MM.1S (cell line): ENCODE measurements at regions not wholly inside any gene's neighbourhood (a gene's known extent, or its start where the extent isn't known, plus 50 kb on each side); places are given as distances from the start of the nearest gene placed in this dataset.

Experiments
- CTCF ChIP-seq: fragments of 300-600 bp; sonication (generic); IDR thresholded peaks from 2 replicates; pipeline ENCODE4 v1.5.1; 2016; ENCODE audit warnings: antibody characterized with exemption, low read length, mixed read lengths
- EZH2 ChIP-seq: fragments of 300-600 bp; sonication (generic); optimal IDR thresholded peaks from 2 replicates; pipeline ENCODE3; 2017; ENCODE audit warnings: low read depth, mild to moderate bottlenecking, antibody characterized with exemption, low read length, mixed read lengths
- EZH2phosphoT487 ChIP-seq: fragments of 300-600 bp; sonication (generic); IDR thresholded peaks from 2 replicates; pipeline ENCODE4 v1.6.1; 2018; ENCODE audit warnings: antibody characterized with exemption, low read length

GRCh38 chr7:156420496-156420895 is 220.1 kb upstream of the RNF32 start:
- TF ChIP-seq CTCF, result no peak
- no peak for TF ChIP-seq EZH2phosphoT487
- no peak for TF ChIP-seq EZH2
